SJSA1 (cell line): ENCODE measurements at regions not wholly inside any gene's neighbourhood (a gene's known extent, or its start where the extent isn't known, plus 50 kb on each side); places are given as distances from the start of the nearest gene placed in this dataset.
"Not testable (repeated sequence)": the region's sequence is repeated elsewhere in the genome, so short reads cannot be mapped to it uniquely, and the experiment has no call there.

ENCODE experiments used
- DNase-seq, 2 experiments: peaks; one replicate each; pipeline ENCODE4 v3.0.0-alpha.2; 2015 to 2020; ENCODE audit warnings: low spot score in 2 of 2, low read depth in 1 of 2
- H3K27ac ChIP-seq: fragments of 250-450 bp; sonication (Bioruptor Pico); 2 replicates; pipeline ENCODE4 v1.5.1; 2020; ENCODE audit warnings: mild to moderate bottlenecking, moderate library complexity
- H3K27me3 ChIP-seq: fragments of 250-450 bp; sonication (Bioruptor Pico); replicated peaks from 2 replicates; pipeline ENCODE4 v1.5.1; 2020; ENCODE audit warnings: mild to moderate bottlenecking, moderate library complexity
- H3K36me3 ChIP-seq: fragments of 250-450 bp; sonication (Bioruptor Pico); 2 replicates; pipeline ENCODE4 v1.5.1; 2020; ENCODE audit warnings: mild to moderate bottlenecking
- H3K4me1 ChIP-seq: fragments of 250-450 bp; sonication (Bioruptor Pico); replicated peaks from 2 replicates; pipeline ENCODE4 v1.6.1; 2021; ENCODE audit warnings: mild to moderate bottlenecking
- H3K4me3 ChIP-seq: fragments of 250-450 bp; sonication (Bioruptor Pico); 2 replicates; pipeline ENCODE4 v1.5.1; 2020; ENCODE audit warnings: mild to moderate bottlenecking
- H3K9me3 ChIP-seq: fragments of 250-450 bp; sonication (Bioruptor Pico); replicated peaks from 2 replicates; pipeline ENCODE4 v1.5.1; 2020; ENCODE audit warnings: mild to moderate bottlenecking

- H3K27ac ChIP-seq, result no peak overlapping the region
- H3K4me1 ChIP-seq, result no peaks in the 10 kb centered on the region
- H3K36me3 ChIP-seq, result no peaks in the 10 kb centered on the region
- no peak overlapping the region for H3K4me3 ChIP-seq
- no peaks in the 10 kb centered on the region for H3K9me3 ChIP-seq
- no peak for DNase-seq
- no peaks in the 10 kb centered on the region for H3K27me3 ChIP-seq
These were observed 202.1 kb upstream of the ARHGAP42 start for GRCh38 chr11:100484948-100485347.

- Histone ChIP-seq H3K36me3 (no peaks in the 10 kb centered on the region), H3K9me3 (no peaks in the 10 kb centered on the region), H3K4me3 (no peak overlapping the region), H3K27ac (no peak overlapping the region), H3K4me1 (no peaks in the 10 kb centered on the region), H3K27me3 (no peaks in the 10 kb centered on the region)
- no peak for DNase-seq
These were observed 188.3 kb upstream of the ARHGAP42 start for GRCh38 chr11:100498780-100499179.

DNA sequence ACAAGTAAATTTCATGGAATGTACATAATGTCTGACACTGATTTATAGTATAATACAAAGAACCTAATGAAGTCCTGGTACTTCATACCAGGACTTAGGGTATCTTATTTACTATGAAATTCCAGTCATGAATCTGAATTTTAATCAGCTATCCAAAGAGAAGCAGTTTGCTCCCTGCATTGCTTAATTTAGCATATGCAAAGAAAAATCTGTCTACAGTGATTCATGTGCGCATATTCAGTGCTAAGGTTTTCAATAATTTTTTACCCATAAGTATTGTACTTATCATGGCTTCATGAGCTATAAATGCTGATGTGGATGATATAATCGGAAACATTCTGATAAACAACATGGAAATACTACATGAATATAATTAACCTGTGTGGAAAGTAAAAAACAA is 185.6 kb upstream of the ARHGAP42 start:
- H3K27me3 ChIP-seq, result no peaks in the 10 kb centered on the region
- no peak overlapping the region for H3K27ac ChIP-seq
- H3K4me1 ChIP-seq, result no peaks in the 10 kb centered on the region
- no peak overlapping the region for H3K4me3 ChIP-seq
- H3K9me3 ChIP-seq, result no peaks in the 10 kb centered on the region
- no peak for DNase-seq
- no peaks in the 10 kb centered on the region for H3K36me3 ChIP-seq

- no peaks in the 10 kb centered on the region for H3K27me3 ChIP-seq
- no peak overlapping the region for H3K27ac ChIP-seq
- H3K9me3 ChIP-seq, result no peaks in the 10 kb centered on the region
- no peak for DNase-seq
- peaks cover 17% of the 10 kb centered on the region for H3K4me1 ChIP-seq
- H3K36me3 ChIP-seq, result no peaks in the 10 kb centered on the region
- no peak overlapping the region for H3K4me3 ChIP-seq
These were observed 174.6 kb upstream of the ARHGAP42 start for GRCh38 chr11:100512475-100512874.

DNA sequence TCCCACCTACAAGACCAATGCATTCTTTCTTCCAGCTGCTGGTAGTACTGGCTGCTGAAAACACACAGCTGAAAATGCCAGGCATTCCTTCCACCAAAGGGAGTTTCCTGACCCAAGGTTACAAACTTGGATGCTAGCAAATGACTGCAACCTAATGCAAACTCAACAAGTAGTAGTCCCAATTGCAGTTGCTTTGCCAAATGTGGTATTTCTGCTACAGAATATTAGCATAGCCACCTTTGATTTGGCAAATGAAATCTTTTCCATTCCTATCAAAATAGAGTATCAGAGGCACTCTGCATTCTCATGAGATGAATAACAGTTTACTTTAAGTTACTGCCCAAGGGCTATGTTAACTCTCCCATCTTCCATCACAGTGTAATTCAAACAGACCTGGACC is 172.0 kb upstream of the ARHGAP42 start:
- Histone ChIP-seq H3K4me1 (peaks cover 17% of the 10 kb centered on the region), H3K27me3 (no peaks in the 10 kb centered on the region), H3K36me3 (no peaks in the 10 kb centered on the region), H3K9me3 (no peaks in the 10 kb centered on the region), H3K27ac (peak overlapping the region; percentile 47), H3K4me3 (no peak overlapping the region)
- DNase-seq, result peak; percentile 42 to 43

- no peaks in the 10 kb centered on the region for H3K27me3 ChIP-seq
- H3K27ac ChIP-seq, result no peak overlapping the region
- no peak for DNase-seq
- H3K36me3 ChIP-seq, result no peaks in the 10 kb centered on the region
- no peak overlapping the region for H3K4me3 ChIP-seq
- H3K4me1 ChIP-seq, result no peaks in the 10 kb centered on the region
- H3K9me3 ChIP-seq, result no peaks in the 10 kb centered on the region
These were observed 161.9 kb upstream of the ARHGAP42 start for GRCh38 chr11:100525197-100525596.

- H3K4me3 ChIP-seq, result no peak overlapping the region
- no peak for DNase-seq
- no peak overlapping the region for H3K27ac ChIP-seq
- no peaks in the 10 kb centered on the region for H3K27me3 ChIP-seq
- H3K36me3 ChIP-seq, result no peaks in the 10 kb centered on the region
- H3K9me3 ChIP-seq, result no peaks in the 10 kb centered on the region
- no peaks in the 10 kb centered on the region for H3K4me1 ChIP-seq
These were observed 161.5 kb upstream of the ARHGAP42 start for GRCh38 chr11:100525635-100526034.

- Histone ChIP-seq H3K4me1 (no peaks in the 10 kb centered on the region), H3K9me3 (no peaks in the 10 kb centered on the region), H3K36me3 (no peaks in the 10 kb centered on the region), H3K4me3 (no peak overlapping the region), H3K27ac (no peak overlapping the region), H3K27me3 (no peaks in the 10 kb centered on the region)
- DNase-seq, result no peak
These were observed 158.1 kb upstream of the ARHGAP42 start for GRCh38 chr11:100528872-100529416.

DNA sequence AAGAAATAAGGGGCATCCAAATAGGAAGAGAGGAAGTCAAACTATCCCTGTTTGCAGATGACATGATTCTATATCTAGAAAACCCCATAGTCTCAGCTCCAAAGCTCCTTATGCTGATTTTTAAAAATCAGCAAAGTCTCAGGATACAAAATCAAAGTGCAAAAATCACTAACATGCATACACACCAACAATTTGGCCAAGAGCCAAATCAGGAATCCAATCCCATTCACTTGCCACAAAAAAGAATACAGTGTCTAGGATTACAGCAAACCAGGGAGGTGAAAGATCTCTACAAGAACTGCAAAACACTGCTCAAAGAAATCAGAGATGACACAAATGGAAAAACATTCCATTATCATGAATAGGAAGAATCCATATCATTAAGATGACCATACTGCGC is 155.8 kb upstream of the ARHGAP42 start:
- H3K27ac ChIP-seq, H3K4me3 ChIP-seq, H3K36me3 ChIP-seq, DNase-seq, H3K9me3 ChIP-seq, H3K4me1 ChIP-seq, H3K27me3 ChIP-seq: not testable (repeated sequence)

DNA sequence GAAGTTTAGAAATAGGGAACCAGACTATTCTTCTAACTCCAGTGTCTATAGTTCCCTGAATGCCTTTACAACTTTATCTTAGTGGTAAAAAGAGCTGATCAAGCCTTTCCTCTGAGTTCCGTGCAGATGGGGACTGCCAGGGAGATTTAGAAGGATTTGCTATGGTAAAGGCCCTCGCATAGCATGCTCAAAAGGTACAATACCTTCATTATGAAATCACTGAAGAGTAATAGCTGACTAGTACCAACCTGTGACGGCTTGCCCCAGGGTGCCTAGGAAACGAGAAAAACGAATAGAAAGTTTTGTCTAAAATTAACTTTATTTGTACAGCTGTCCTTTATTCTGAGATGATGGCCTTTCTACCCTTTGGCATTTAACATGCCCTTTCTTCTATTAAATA is 150.1 kb upstream of the ARHGAP42 start:
- no peaks in the 10 kb centered on the region for H3K36me3 ChIP-seq
- H3K27me3 ChIP-seq, result no peaks in the 10 kb centered on the region
- no peak for DNase-seq
- H3K9me3 ChIP-seq, result no peaks in the 10 kb centered on the region
- H3K4me1 ChIP-seq, result no peaks in the 10 kb centered on the region
- no peak overlapping the region for H3K27ac ChIP-seq
- H3K4me3 ChIP-seq, result no peak overlapping the region

- no peaks in the 10 kb centered on the region for H3K27me3 ChIP-seq
- no peak overlapping the region for H3K27ac ChIP-seq
- H3K4me3 ChIP-seq, result no peak overlapping the region
- DNase-seq, result no peak
- H3K4me1 ChIP-seq, result no peaks in the 10 kb centered on the region
- H3K9me3 ChIP-seq, result no peaks in the 10 kb centered on the region
- no peaks in the 10 kb centered on the region for H3K36me3 ChIP-seq
These were observed 143.7 kb upstream of the ARHGAP42 start for GRCh38 chr11:100543386-100543785.

GRCh38 chr11:100545556-100545955 is 141.5 kb upstream of the ARHGAP42 start:
- Histone ChIP-seq H3K9me3 (no peaks in the 10 kb centered on the region), H3K27ac (no peak overlapping the region), H3K4me3 (no peak overlapping the region), H3K27me3 (no peaks in the 10 kb centered on the region), H3K4me1 (no peaks in the 10 kb centered on the region), H3K36me3 (no peaks in the 10 kb centered on the region)
- DNase-seq, result no peak

- no peaks in the 10 kb centered on the region for H3K9me3 ChIP-seq
- no peak overlapping the region for H3K4me3 ChIP-seq
- no peaks in the 10 kb centered on the region for H3K4me1 ChIP-seq
- no peaks in the 10 kb centered on the region for H3K27me3 ChIP-seq
- H3K36me3 ChIP-seq, result no peaks in the 10 kb centered on the region
- no peak for DNase-seq
- no peak overlapping the region for H3K27ac ChIP-seq
These were observed 141.1 kb upstream of the ARHGAP42 start for GRCh38 chr11:100545970-100546369.

DNA sequence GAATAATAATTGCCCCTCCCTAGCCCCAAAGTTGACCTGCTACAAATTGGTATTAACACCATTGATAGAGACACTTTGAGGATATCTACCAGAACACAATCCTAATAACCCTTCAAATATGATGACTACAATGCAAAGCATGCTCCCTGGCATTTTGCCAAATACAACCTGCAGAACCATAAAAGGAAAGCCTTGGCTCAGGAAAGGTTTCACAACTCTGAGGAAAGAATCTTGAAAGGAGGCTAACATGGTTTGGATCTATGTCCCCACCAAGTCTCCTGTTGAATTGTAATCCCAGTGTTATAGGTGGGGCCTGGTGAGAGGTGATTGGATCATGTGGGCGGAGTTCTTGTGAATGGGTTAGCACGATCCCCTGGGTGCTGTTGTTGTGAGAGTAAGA is 140.4 kb upstream of the ARHGAP42 start:
- no peaks in the 10 kb centered on the region for H3K27me3 ChIP-seq
- H3K4me1 ChIP-seq, result no peaks in the 10 kb centered on the region
- no peak overlapping the region for H3K4me3 ChIP-seq
- no peak overlapping the region for H3K27ac ChIP-seq
- no peaks in the 10 kb centered on the region for H3K36me3 ChIP-seq
- DNase-seq, result no peak
- no peaks in the 10 kb centered on the region for H3K9me3 ChIP-seq

DNA sequence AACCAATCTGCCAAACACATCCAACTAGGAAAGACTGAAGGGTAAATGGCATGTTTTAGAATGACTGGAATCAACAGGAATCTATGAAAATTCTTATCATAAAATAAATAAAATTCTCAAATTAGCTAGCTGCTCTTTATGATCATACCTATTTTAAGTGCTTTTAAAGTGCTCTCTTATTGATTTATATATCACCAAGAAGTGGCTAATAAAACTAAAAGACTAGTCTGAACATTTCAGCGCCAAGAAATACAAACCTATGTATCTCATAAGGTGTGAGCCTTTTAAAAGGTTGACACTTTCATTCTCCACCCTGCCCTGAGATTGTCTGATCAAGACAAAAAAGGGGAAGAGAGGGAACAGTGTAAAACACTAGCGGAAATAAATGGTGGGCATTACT is 136.8 kb upstream of the ARHGAP42 start:
- Histone ChIP-seq H3K36me3 (no peaks in the 10 kb centered on the region), H3K9me3 (no peaks in the 10 kb centered on the region), H3K27ac (no peak overlapping the region), H3K4me3 (no peak overlapping the region), H3K27me3 (no peaks in the 10 kb centered on the region), H3K4me1 (no peaks in the 10 kb centered on the region)
- no peak for DNase-seq
